Stimulated activated CD8-positive, alpha-beta memory T cell treated with anti-CD3 and anti-CD28 coated beads, Interleukin-7, amount 100 ng/mL, for 4 hours (primary cell): ENCODE measurements at regions not wholly inside any gene's neighbourhood (a gene's known extent, or its start where the extent isn't known, plus 50 kb on each side); places are given as distances from the start of the nearest gene placed in this dataset.

Experiments used
- DNase-seq, 2 donors: peaks; one replicate each; pipeline ENCODE4 v3.0.0-alpha.2; 2020; ENCODE audit warnings: low read depth in 2 of 2

GRCh38 chr17:31715446-31715845 lies 143.6 kb downstream of the COPRS start:
- DNase-seq = no peak

GRCh38 chr17:31704483-31704882 lies 154.6 kb downstream of the COPRS start:
- no peak for DNase-seq

- DNase-seq = no peak
These were observed 157.0 kb downstream of the COPRS start for GRCh38 chr17:31702041-31702440.

- no peak for DNase-seq
These were observed 158.1 kb downstream of the COPRS start for GRCh38 chr17:31700973-31701372.

DNA sequence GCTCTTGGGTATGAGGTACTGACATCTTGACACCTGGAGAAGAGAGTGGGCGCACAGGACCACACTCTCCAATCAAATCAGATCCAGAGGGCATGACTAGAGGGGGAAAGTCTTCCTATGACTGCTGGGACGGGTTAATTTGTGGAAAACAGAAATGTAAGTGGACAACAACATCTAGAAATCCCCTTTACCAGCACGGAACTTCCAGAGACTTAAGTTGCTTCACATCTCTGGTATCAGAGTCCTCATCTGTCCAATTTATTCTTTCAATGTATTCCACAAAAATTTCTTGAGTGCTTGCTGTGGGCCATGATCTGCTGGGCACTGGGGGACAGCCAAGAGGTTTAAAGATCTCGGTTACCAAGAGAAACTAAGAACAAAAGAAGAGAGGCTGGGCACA lies 159.2 kb downstream of the COPRS start:
- no peak for DNase-seq

DNA sequence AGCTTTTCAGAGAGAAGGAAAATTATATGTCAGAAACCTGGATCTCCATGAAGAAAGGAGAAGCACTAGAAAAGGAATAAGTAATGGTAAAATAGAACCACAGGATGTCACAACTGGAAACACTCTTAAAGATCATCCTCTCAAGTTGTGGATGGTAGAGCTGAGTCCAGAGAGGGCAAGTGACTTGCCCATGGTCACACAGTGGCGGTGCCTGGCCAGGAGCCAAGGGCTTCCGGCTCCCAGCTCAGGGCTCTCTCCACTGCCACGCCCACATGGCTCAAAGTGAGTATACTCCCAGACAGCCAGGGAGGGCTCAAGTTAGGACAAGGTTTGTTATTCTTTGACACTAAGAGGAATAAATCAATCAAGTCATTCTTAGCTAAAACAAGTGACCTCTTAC lies 159.8 kb downstream of the COPRS start:
- DNase-seq = no peak

DNA sequence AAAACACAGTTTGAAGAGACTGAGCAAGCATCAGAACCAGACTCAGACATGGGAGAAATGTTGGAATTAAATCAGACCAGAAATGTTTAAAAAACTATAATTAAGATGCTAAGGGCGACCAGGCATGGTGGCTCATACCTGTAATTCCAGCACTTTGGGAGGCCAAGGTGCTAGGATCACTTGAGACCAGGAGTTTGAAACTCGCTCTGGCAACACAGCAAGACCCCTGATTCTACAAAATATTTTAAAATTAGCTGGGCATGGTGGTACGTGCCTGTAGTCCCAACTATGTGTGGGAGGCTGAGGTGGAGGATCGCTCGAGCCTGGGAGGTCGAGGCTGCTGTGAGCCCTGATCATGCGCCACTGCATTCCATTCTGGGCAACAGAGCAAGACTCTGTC lies 160.3 kb downstream of the COPRS start:
- DNase-seq = no peak

GRCh38 chr17:31697838-31698237 lies 161.2 kb downstream of the COPRS start:
- DNase-seq = no peak

GRCh38 chr17:31696703-31697325 lies 162.2 kb downstream of the COPRS start:
- DNase-seq = no peak

DNA sequence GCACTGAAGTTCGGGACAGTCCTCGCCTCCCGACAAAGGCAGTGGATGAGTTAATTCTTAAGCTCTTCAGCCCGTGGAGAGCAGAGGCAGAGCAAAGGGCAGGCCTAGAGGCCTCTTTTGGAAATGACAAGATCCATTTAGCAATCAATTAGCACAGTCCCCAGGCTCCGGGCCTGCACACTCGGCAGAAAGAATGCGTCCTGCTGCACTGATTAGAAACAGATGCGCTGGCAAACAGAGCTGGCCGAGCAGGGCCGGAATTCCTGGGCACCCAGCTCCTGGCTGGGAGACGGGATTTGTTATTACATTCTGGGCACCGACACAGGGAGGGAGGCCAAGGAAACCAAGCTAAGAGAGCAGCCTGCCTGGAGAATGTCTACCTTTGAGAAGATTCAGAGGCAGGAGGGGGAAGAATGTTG lies 162.9 kb downstream of the COPRS start:
- no peak for DNase-seq

DNA sequence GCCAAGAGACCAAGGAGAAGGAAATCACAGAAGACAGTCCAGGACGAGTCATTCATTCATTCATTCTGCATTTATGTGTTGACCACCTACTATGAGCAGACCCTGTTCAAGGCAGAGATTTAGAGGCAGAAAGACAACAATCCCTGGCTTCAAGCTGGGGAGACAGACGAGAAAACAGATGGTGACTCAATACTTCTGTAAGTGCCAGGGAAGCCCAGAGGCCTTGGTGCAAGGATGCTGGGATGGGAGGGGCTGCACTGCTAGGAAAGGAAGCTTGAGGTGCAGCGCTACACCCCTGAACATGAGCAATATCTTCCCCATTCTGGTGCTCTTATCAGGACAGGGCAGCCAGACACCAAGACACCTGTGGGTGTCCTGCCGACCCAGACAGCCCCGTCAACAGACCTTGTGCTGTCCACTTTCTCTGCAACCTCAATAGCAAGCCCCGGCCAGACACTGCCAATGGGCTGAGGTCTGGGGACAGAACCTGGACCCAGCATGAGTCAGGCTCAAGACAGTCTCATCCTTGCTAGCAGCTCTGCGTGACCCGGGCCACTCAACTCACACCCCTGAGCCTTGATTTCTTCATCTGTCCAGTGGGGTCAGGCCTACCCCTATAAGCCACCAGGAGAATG lies 163.5 kb downstream of the COPRS start:
- no peak for DNase-seq

GRCh38 chr17:31693433-31694220 lies 165.4 kb downstream of the COPRS start:
- DNase-seq = no peak

DNA sequence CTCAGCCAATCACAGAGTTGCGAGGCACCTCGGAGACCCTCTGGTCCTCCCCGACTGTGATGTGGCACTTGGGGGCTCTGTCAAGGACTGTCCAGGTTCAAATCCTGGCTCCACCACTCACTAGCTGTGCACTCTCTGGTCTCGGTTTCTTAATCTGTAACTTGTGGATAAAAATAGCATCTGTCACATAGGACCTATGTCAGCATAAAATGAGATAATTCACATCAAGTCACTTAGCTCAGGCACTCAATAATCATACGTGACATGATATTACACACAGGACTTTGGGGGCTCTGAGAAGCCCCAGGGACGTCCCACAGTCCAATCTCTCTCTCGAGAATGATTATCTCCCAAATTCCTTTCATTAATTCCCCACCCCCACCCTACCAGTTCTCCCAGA lies 166.4 kb downstream of the COPRS start:
- no peak for DNase-seq

DNA sequence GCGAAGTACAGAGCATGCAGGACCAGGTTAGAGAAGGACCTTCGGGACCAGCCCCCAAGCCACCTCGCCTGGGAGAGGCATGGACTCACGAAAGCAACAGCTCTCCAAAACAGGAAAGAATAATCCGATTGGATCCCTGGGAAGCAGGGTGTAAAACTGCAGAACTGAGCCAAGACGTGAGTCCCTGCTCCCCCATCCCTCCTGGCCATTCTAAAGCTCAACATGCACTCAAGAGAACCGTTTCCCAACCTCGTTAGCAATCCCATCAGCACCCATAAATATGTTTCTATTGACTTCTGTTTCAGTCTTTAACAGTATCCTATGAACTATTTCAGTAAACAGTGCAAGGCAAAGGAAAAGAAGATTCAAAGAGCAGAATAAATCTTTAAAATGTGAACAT lies 167.0 kb downstream of the COPRS start:
- DNase-seq = no peak

GRCh38 chr17:31691251-31691905 lies 167.7 kb downstream of the COPRS start:
- no peak for DNase-seq

DNA sequence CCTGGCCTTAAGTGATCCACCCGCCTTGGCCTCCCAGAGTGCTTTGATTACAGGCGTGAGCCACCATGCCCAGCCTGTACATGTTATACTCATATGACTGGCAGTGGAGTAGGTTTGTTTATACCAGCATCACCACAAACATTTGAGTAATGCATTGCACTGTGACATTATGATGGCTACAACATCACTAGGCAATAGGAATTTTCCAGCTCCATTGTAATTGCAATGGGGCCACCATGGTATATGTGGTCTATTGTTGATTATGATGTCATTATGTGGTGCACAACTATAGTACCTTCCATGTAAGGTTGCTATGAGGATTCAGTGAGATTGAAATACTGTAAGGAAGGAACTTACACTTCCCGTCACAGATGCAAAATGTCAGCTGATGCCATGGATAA lies 168.9 kb downstream of the COPRS start:
- DNase-seq = no peak

- no peak for DNase-seq
These were observed 170.3 kb downstream of the COPRS start for GRCh38 chr17:31688701-31689100.

GRCh38 chr17:31687505-31688126 lies 171.4 kb downstream of the COPRS start:
- DNase-seq = no peak

DNA sequence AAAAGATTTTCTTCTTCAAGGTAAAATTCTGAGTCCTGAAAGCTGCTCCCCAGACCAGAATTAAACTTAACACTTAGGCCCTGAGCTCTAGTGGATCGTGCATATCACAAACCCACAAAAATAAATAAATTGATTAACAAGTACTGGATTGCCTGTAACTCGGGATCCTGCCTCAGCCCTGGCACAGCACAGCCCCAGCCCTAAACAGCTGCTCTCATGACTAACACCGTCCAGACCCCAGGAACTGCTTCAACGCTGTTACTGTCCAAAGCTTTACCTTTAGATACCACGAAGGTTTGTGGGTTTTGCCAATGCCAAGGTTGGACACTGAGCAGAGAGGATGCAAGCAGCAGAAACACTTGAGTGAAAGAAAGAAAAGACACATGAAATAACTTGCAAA lies 172.5 kb downstream of the COPRS start:
- DNase-seq = no peak

GRCh38 chr17:31684901-31685300 lies 174.1 kb downstream of the COPRS start:
- no peak for DNase-seq

DNA sequence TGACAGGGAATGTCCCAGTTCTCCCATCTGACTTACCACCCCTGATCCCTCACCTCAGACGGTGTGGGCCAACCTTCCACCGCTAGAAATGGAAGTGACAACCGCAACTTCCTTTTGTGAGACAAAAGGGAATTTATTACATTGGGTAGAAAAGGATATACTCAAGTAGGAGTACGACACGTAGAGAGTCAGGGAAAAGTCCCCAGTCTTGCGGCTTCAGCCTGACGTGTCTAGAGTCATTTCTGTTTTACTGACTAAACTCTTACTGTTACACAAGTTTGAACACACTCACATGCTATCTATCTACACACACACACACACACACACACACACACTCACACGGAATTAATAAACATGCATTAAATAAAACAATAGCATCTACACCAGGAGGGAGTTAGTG lies 178.9 kb downstream of the COPRS start:
- no peak for DNase-seq

GRCh38 chr17:31679667-31680066 lies 179.4 kb downstream of the COPRS start:
- no peak for DNase-seq
